ENCODE measurements at regions not wholly inside any gene's neighbourhood (a gene's known extent, or its start where the extent isn't known, plus 50 kb on each side); places are given as distances from the start of the nearest gene placed in this dataset.

DNA sequence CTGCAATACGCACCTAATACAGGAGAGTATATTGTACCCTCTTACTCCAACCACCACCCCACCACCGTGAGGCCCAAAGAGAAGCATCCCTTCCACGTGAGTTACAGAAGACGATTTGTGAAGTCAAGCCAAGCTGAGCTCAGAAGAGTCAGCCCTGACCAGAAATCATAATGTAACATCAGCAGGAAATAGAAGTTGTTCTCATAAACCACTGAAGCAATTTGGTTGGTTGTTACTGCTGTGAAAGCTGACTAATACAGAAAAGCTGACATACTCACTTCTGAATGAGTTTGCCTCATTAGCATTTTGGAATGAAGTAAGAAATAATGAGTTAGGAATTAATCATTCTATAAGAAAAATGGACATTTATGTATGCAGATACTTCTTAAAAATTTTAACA, 749.4 kb upstream of the SLC10A2 start:
- TF ChIP-seq POLR2A (IDR thresholded peaks at IDR 0.05) = no peak
- TF ChIP-seq, protein P1, sequence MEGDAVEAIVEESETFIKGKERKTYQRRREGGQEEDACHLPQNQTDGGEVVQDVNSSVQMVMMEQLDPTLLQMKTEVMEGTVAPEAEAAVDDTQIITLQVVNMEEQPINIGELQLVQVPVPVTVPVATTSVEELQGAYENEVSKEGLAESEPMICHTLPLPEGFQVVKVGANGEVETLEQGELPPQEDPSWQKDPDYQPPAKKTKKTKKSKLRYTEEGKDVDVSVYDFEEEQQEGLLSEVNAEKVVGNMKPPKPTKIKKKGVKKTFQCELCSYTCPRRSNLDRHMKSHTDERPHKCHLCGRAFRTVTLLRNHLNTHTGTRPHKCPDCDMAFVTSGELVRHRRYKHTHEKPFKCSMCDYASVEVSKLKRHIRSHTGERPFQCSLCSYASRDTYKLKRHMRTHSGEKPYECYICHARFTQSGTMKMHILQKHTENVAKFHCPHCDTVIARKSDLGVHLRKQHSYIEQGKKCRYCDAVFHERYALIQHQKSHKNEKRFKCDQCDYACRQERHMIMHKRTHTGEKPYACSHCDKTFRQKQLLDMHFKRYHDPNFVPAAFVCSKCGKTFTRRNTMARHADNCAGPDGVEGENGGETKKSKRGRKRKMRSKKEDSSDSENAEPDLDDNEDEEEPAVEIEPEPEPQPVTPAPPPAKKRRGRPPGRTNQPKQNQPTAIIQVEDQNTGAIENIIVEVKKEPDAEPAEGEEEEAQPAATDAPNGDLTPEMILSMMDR (IDR thresholded peaks at IDR 0.05) = no peak

All from right lobe of liver (tissue), 4 donors.